ENCODE measurements at regions not wholly inside any gene's neighbourhood (a gene's known extent, or its start where the extent isn't known, plus 50 kb on each side); places are given as distances from the start of the nearest gene placed in this dataset.

- TF ChIP-seq ZNF462 (CRISPR knock-in tag; IDR thresholded peaks at IDR 0.05): no peak
- no peak for TF ChIP-seq ZNF331 (CRISPR knock-in tag; IDR thresholded peaks at IDR 0.05; ENCODE audit: low read depth)
- TF ChIP-seq CTCF (conservative IDR thresholded peaks at IDR 0.05; ENCODE audit: low read depth in 2 of 2): no peak
- no peak for TF ChIP-seq JUNB (IDR thresholded peaks at IDR 0.05; ENCODE audit: unreplicated experiment)
- TF ChIP-seq CREB1 (CRISPR knock-in tag; IDR thresholded peaks at IDR 0.05; ENCODE audit: low read depth): no peak
- TF ChIP-seq ETS1 (IDR thresholded peaks at IDR 0.05): no peak
- no peak for TF ChIP-seq POLR2AphosphoS5 (IDR thresholded peaks at IDR 0.05; ENCODE audit: low read depth)
Measured at GRCh38 chr3:117563063-117563462, 853.5 kb downstream of the TUSC7 start (continued).

- no peaks in the 10 kb centered on the region for H3K9me3 Mint-ChIP-seq
- H3K36me3 ChIP-seq (ENCODE audit: insufficient read depth): no peaks in the 10 kb centered on the region
- H3K27me3 Mint-ChIP-seq (ENCODE audit: insufficient read depth, low read depth, poor library complexity): no peaks in the 10 kb centered on the region
- no peaks in the 10 kb centered on the region for H3K4me1 ChIP-seq (ENCODE audit: insufficient read depth)
- no peak overlapping the region for H3K4me2 ChIP-seq
- no peak overlapping the region for H3K4me3 Mint-ChIP-seq
- no peaks in the 10 kb centered on the region for H3K79me2 ChIP-seq (replicated peaks; ENCODE audit: insufficient read depth)
- no peak overlapping the region for H2AFZ ChIP-seq
- no peaks in the 10 kb centered on the region for H3K27me3 ChIP-seq (ENCODE audit: insufficient read depth)
- H3K36me3 Mint-ChIP-seq (ENCODE audit: low read depth): no peaks in the 10 kb centered on the region
- no peak overlapping the region for H3K4me3 ChIP-seq
- no peaks in the 10 kb centered on the region; the same call in 2 of the 3 replicates for H3K4me1 Mint-ChIP-seq
- ATAC-seq (no peak), DNase-seq (ENCODE audit: low spot score) (no peak)
- H3K9me2 ChIP-seq (ENCODE audit: insufficient read depth): no peaks in the 10 kb centered on the region
- no peaks in the 10 kb centered on the region for H3F3A ChIP-seq (replicated peaks; ENCODE audit: low read depth)
- no peak overlapping the region for H3K27ac ChIP-seq (ENCODE audit: low read depth)
- H3K27ac Mint-ChIP-seq: peak overlapping the region; percentile 38; the same call in 1 of the 2 replicates
- no peaks in the 10 kb centered on the region for H4K20me1 ChIP-seq (replicated peaks; ENCODE audit: insufficient read depth)
- TF ChIP-seq REST (IDR thresholded peaks at IDR 0.05; ENCODE audit: unreplicated experiment) (no peak), NANOG (IDR thresholded peaks at IDR 0.05; ENCODE audit: borderline replicate concordance) (no peak), ZNF331 (CRISPR knock-in tag; IDR thresholded peaks at IDR 0.05; ENCODE audit: low read depth) (no peak), EZH2 (IDR thresholded peaks at IDR 0.05; ENCODE audit: low read depth, unreplicated experiment) (no peak)
Measured at GRCh38 chr3:117565777-117566176, 856.2 kb downstream of the TUSC7 start.

Data from GM23338 (cell line).